ENCODE measurements at regions not wholly inside any gene's neighbourhood (a gene's known extent, or its start where the extent isn't known, plus 50 kb on each side); places are given as distances from the start of the nearest gene placed in this dataset.

DNA sequence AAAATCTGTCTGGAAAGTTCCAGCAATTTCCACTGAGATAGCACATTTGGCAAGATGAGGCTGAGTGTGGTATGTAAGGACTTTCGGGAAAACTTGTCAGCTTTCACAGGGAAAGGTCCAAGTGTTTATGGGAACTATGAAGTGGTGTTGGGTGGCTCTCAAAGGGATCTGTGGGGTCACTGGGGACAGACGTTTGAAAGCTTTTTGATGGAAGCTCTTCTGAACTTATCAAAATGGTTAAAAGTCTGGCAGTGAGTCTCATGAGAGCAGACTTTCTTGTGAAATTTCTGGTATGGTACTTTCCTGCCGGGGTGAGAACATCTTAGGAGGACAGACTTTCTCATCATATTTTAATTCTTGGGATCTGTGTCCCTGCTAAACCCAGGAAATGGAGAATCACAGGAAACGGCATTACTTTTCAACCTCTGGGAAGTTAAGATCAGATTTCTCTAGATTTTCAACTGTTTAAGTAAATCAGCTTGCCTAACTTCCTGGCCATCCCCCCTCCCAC is 546.3 kb upstream of the ZEB2 start:
- TF ChIP-seq, protein P1, sequence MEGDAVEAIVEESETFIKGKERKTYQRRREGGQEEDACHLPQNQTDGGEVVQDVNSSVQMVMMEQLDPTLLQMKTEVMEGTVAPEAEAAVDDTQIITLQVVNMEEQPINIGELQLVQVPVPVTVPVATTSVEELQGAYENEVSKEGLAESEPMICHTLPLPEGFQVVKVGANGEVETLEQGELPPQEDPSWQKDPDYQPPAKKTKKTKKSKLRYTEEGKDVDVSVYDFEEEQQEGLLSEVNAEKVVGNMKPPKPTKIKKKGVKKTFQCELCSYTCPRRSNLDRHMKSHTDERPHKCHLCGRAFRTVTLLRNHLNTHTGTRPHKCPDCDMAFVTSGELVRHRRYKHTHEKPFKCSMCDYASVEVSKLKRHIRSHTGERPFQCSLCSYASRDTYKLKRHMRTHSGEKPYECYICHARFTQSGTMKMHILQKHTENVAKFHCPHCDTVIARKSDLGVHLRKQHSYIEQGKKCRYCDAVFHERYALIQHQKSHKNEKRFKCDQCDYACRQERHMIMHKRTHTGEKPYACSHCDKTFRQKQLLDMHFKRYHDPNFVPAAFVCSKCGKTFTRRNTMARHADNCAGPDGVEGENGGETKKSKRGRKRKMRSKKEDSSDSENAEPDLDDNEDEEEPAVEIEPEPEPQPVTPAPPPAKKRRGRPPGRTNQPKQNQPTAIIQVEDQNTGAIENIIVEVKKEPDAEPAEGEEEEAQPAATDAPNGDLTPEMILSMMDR (conservative IDR thresholded peaks at IDR 0.05; ENCODE audit: low read depth, low read length) = no peak
- no peak for TF ChIP-seq EZH2 (IDR thresholded peaks at IDR 0.05; ENCODE audit: borderline replicate concordance, low read depth, low read length, poor library complexity, severe bottlenecking)
